GM12875 (cell line): ENCODE measurements at regions not wholly inside any gene's neighbourhood (a gene's known extent, or its start where the extent isn't known, plus 50 kb on each side); places are given as distances from the start of the nearest gene placed in this dataset.

ENCODE experiments used
- H3K4me3 ChIP-seq: one replicate; pipeline ENCODE4 v1.5.1; 2011; ENCODE audit warnings: low read depth, low read length, control low read depth
- TF ChIP-seq, protein P1 (sequence below): IDR thresholded peaks from 2 replicates; pipeline ENCODE4 v1.5.1; 2011; ENCODE audit warnings: low read depth, mild to moderate bottlenecking, control low read depth, inconsistent platforms, low read length, moderate library complexity, borderline replicate concordance; ENCODE audit not compliant: insufficient read depth

DNA sequence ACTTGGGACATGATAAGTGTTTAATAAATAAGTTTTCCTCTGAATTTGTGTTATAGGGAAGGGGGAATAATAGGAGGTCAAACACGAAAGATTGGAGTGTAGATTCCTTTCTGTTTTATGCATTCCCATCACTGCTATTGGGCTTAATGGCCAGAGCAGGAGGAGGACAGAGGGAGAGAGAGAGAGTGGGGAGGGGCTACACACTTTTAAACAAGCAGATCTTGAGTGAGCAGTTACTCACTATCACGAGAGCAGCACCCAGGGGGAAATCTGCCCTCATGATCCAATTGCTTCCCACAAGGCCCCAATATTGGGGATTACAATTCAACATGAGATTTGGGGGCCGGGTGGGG lies 505.0 kb downstream of the GRIN2A start:
- H3K4me3 ChIP-seq: no peak overlapping the region
- TF ChIP-seq, protein P1, sequence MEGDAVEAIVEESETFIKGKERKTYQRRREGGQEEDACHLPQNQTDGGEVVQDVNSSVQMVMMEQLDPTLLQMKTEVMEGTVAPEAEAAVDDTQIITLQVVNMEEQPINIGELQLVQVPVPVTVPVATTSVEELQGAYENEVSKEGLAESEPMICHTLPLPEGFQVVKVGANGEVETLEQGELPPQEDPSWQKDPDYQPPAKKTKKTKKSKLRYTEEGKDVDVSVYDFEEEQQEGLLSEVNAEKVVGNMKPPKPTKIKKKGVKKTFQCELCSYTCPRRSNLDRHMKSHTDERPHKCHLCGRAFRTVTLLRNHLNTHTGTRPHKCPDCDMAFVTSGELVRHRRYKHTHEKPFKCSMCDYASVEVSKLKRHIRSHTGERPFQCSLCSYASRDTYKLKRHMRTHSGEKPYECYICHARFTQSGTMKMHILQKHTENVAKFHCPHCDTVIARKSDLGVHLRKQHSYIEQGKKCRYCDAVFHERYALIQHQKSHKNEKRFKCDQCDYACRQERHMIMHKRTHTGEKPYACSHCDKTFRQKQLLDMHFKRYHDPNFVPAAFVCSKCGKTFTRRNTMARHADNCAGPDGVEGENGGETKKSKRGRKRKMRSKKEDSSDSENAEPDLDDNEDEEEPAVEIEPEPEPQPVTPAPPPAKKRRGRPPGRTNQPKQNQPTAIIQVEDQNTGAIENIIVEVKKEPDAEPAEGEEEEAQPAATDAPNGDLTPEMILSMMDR: no peak

DNA sequence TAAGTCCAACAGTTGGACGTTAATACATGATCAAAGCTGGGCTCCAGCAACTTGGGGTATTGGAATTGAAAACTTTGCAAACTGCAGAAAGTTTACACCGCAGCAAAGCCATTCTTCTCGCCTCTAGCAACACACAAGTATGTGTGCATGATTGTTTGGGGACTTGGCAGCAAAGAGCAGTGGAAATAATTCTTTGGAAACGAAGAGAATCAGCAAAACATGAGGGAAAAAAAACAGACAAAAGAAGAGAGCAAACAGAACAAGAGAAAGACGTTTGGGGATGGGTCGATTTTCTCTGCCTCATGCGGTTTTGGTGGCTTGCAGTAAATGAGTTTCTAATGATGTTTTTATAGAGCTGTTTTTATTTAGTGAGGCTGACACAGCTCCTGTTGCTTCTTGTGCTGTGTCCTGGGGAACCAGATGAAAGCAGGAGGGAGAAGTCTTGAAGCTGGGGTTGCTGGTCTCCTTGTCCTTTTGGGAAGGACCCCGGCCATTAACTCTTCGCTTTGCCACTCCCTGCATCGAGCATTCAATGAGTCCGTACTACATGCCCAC lies 502.9 kb downstream of the GRIN2A start:
- TF ChIP-seq, protein P1: no peak
- H3K4me3 ChIP-seq: no peak overlapping the region

DNA sequence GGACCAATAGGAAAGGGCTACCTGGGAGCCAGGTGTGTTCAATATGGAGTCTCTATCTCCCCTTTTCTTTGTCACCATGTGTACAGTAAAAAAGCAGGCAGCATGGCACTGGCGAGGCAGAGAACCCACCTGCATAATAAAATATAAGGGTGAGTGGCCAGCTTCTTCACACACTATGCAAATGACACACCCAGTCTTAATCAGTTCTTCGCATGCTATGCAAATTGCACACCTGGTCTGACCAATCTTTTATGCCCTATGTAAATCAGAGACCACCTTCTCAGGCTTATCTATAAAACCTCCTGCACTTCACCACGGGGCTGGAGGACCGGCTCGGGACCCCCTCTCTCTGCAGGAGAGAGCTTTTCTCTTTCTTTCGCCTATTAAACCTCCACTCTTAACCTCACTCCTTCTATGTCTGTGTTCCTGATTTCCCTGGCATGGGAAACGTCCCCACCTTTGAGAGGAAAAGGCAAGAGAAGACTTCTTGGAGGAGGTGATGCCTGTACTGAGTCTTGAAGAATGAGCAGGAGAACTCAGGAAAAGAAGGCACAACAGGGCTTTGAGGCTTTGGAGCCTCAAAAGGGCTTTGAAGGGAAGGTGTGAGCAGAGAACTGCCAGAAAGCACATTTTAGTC lies 502.1 kb downstream of the GRIN2A start:
- TF ChIP-seq, protein P1: no peak
- no peak overlapping the region for H3K4me3 ChIP-seq

DNA sequence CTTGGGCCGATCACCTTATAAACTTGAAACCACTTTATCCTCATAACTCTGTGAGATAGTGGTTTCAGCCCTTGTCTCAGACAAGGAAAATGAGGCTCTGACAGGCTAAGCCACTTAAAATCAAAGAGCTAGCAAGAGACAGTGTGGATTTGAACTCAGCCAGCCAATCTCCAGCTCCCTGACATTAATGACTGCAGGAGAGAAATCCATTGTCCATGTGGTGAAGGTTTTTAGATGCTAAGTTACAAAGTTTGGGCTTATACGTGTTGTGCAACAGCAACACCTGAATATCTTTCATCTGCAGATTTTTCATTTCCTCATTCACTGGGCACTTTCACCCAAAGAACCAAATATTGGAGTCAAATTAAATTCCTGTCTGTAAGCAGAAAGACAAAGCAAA lies 501.3 kb downstream of the GRIN2A start:
- TF ChIP-seq, protein P1: no peak
- no peak overlapping the region for H3K4me3 ChIP-seq

DNA sequence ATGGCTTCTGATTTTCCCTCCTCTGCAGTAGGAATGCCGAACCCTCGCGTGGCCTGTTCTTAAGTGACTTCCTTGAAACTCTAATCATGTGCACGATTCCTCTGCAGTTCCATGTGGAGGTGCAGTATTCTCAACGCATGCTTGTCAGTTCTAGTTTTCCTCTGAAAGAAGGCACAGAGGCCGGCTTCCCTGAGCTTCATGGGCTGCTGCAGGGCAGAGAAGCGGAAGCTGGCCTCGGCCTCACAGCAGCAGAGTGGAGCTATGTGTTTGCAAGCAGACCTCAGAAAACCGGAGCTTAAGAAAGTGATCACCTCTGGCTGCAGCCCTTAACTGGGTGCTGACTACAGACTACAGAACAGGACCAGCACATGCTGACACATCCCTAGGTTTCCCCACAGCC lies 500.7 kb downstream of the GRIN2A start:
- TF ChIP-seq, protein P1: no peak
- H3K4me3 ChIP-seq: no peak overlapping the region

DNA sequence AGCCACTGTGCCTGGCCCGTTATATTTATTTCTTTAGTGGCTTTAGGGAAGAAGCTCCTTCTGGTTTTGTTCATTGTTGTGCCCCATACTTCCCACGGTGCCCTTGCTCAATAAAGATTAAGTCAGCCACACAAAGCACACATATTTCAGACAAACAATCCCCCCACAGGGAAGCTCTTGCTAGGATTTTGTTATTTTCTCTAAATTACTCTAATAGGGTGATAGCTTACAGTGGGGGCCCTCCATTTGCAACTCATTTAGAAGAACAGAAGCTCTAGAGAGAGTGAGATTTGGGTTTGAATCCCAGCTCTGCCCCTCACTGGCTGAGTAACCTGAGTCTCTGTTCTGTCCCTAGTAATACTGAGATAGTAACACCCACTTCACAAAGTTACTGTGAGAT lies 499.9 kb downstream of the GRIN2A start:
- H3K4me3 ChIP-seq: no peak overlapping the region
- TF ChIP-seq, protein P1: no peak

DNA sequence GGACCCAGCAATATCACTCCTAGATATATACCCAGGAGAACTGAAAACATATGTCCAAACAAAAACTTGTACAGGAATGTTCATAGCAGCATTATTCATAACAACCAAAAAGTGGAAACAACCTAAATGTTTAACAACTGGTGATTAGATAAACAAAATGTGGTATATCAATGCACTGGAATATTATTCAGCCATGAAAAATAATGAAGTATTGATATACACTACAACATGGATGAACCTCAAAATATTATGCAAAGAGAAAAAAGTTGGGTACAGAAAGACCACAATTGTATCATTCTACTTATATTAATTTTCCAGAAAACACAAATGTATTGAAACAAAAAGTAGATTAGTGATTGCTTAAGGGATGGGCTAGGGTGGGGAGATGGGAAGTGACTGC lies 498.6 kb downstream of the GRIN2A start:
- TF ChIP-seq, protein P1: no peak
- no peak overlapping the region for H3K4me3 ChIP-seq
